HFFc6 (cell line): ENCODE measurements at regions not wholly inside any gene's neighbourhood (a gene's known extent, or its start where the extent isn't known, plus 50 kb on each side); places are given as distances from the start of the nearest gene placed in this dataset.

Experiments used
- DNase-seq: peaks from one replicate; pipeline ENCODE4 v3.0.0-alpha.2; 2018
- H3K27ac Mint-ChIP-seq: 2 replicates; pipeline ENCODE4 v1.8.0; 2020; ENCODE audit warnings: mild to moderate bottlenecking, mixed read lengths
- H3K27me3 Mint-ChIP-seq: 2 replicates; pipeline ENCODE4 v1.8.0; 2021; ENCODE audit warnings: mild to moderate bottlenecking, moderate library complexity, mixed read lengths; ENCODE audit not compliant: insufficient read depth
- H3K36me3 Mint-ChIP-seq: 2 replicates; pipeline ENCODE4 v1.8.0; 2021; ENCODE audit warnings: low read depth, mixed read lengths
- H3K4me1 Mint-ChIP-seq: 2 replicates; pipeline ENCODE4 v1.8.0; 2020; ENCODE audit warnings: low read depth, mixed read lengths
- H3K4me3 Mint-ChIP-seq: 2 replicates; pipeline ENCODE4 v1.8.0; 2020; ENCODE audit warnings: mild to moderate bottlenecking, moderate library complexity, mixed read lengths
- H3K9me3 Mint-ChIP-seq: 2 replicates; pipeline ENCODE4 v1.8.0; 2020; ENCODE audit warnings: mild to moderate bottlenecking, mixed read lengths
- CTCF ChIP-seq: fragments of 200-600 bp; sonication (generic); IDR thresholded peaks from 2 replicates; pipeline ENCODE4 v1.5.0; 2021; ENCODE audit warnings: antibody characterized with exemption, mild to moderate bottlenecking

DNA sequence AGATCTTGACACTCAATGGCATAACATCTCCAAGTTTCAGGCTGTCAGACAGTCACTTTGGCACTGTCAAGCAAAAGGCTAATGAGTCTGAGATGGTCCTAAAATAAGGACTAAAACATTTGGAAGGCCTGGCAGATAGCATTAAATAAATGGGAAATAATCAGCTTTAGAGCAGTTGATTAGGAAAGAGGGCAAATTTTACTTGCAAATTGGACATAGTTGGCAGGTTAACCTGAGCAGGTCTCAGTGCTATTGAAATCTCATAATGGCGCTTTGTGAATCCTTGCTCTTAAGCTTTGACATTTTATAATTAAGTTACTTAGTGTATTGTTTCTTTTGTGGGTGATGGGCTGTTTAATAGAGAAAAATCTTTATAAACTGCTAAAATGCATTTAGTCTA, 1003.1 kb upstream of the GBE1 start:
- no peak for DNase-seq
- no peaks in the 10 kb centered on the region for H3K4me1 Mint-ChIP-seq
- peaks cover 5% of the 10 kb centered on the region; the same call in 1 of the 2 replicates for H3K9me3 Mint-ChIP-seq
- H3K36me3 Mint-ChIP-seq = no peaks in the 10 kb centered on the region
- H3K27me3 Mint-ChIP-seq = no peaks in the 10 kb centered on the region
- TF ChIP-seq CTCF = no peak
- H3K4me3 Mint-ChIP-seq = no peak overlapping the region
- H3K27ac Mint-ChIP-seq = no peak overlapping the region

DNA sequence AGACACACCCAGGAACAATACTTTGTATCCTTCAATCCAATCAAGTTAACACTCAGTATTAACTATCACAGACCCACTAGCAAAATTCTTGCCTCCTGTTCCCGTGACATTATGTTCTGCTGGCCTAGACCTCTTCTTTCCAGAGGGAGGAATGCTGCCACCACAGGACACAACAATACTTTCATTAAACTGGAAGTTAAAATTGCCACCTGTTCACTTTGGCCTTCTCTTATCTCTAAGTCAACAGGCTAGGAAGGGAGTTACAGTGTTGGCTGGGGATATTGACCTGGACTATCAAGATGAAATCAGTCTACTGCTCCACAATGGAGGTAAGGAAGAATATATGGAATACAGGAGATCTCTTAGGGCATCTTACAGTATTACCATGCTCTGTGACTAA, 1000.4 kb upstream of the GBE1 start:
- Mint-ChIP-seq H3K36me3 (no peaks in the 10 kb centered on the region), H3K27ac (no peak overlapping the region), H3K4me1 (no peaks in the 10 kb centered on the region), H3K9me3 (peaks cover 12% of the 10 kb centered on the region), H3K27me3 (no peaks in the 10 kb centered on the region), H3K4me3 (no peak overlapping the region)
- no peak for DNase-seq
- TF ChIP-seq CTCF = no peak

DNA sequence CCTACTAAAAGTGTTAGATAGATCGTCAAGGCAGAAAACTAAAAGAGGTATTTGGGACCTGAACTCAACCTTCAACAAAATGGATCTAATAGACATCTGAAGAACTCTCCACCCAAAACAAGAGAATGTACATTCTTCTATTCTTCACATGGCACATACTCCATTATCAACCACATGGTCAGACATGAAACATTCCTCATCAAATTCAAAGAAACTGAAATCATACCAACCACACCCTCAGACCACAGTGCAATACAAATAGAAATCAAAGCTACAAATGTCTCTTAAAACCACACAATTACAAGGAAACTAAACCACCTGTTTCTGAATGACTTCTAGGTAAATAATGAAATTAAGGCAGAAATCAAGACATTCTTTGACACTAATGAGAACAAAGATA, 984.1 kb upstream of the GBE1 start:
- H3K9me3 Mint-ChIP-seq = peaks cover 37% of the 10 kb centered on the region
- DNase-seq = no peak
- no peaks in the 10 kb centered on the region for H3K36me3 Mint-ChIP-seq
- TF ChIP-seq CTCF = no peak
- H3K27me3 Mint-ChIP-seq = peaks cover 1% of the 10 kb centered on the region; the same call in 1 of the 2 replicates
- H3K27ac Mint-ChIP-seq = no peak overlapping the region
- H3K4me1 Mint-ChIP-seq = no peaks in the 10 kb centered on the region
- H3K4me3 Mint-ChIP-seq = no peak overlapping the region

DNA sequence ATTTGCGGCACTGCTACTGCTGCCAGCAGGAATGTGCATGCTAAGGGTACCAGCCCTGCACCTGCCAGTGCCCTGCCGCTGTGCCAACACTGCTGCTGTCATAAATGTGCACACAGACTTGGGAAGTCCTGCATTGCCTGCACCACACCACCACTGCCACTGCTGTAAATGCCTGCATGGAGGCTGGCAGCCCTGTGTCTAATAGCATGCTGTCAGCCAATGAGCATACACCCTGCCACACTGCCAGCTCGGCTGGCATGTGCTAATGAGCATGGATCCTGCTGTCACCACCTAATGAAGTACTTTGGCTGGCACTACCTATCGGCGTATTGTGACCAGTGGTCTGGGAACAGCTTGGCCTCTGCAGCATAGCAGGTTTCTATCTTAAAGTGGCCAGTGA, 981.8 kb upstream of the GBE1 start:
- Mint-ChIP-seq H3K4me3 (no peak overlapping the region), H3K36me3 (no peaks in the 10 kb centered on the region), H3K27me3 (peaks cover 1% of the 10 kb centered on the region; the same call in 1 of the 2 replicates), H3K27ac (no peak overlapping the region), H3K9me3 (peaks cover 45% of the 10 kb centered on the region), H3K4me1 (no peaks in the 10 kb centered on the region)
- DNase-seq = no peak
- TF ChIP-seq CTCF = no peak

DNA sequence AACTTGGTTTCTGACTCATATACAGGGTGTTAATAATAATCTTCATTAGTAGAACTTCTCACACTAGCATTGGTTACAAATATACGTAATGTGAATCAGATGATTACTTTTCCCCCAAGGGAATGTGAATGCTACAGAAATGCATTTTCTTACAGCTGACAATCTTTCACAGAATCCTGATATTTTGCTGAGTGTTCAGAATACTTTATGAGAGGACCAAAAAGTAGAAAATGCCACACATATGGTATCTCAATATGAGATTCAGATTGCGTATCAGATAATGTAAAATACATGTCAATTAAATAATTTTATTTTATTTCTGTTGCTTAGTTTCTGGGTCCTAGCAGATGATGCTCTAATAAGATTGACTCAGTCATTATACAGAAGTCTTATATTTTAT, 979.9 kb upstream of the GBE1 start:
- no peak for TF ChIP-seq CTCF
- DNase-seq = no peak
- Mint-ChIP-seq H3K4me1 (no peaks in the 10 kb centered on the region), H3K27me3 (no peaks in the 10 kb centered on the region), H3K36me3 (no peaks in the 10 kb centered on the region), H3K4me3 (no peak overlapping the region), H3K27ac (no peak overlapping the region), H3K9me3 (peaks cover 44% of the 10 kb centered on the region)

GRCh38 chr3:82739390-82739789, 977.9 kb upstream of the GBE1 start:
- Mint-ChIP-seq H3K36me3 (no peaks in the 10 kb centered on the region), H3K27me3 (no peaks in the 10 kb centered on the region), H3K9me3 (peaks cover 27% of the 10 kb centered on the region), H3K4me1 (no peaks in the 10 kb centered on the region), H3K4me3 (no peak overlapping the region), H3K27ac (no peak overlapping the region)
- no peak for TF ChIP-seq CTCF
- no peak for DNase-seq
